OCI-LY1 (cell line): ENCODE measurements at regions not wholly inside any gene's neighbourhood (a gene's known extent, or its start where the extent isn't known, plus 50 kb on each side); places are given as distances from the start of the nearest gene placed in this dataset.

Experiments
- H2AFZ ChIP-seq: fragments of 200-600 bp; sonication (generic), shearing (Covaris generic); 2 replicates; pipeline ENCODE4 v1.6.0; 2014; ENCODE audit warnings: antibody characterized with exemption, mild to moderate bottlenecking, low read length
- H3F3A ChIP-seq: fragments of 200-600 bp; sonication (generic), shearing (Covaris generic); 2 replicates; pipeline ENCODE4 v1.6.0; 2014; ENCODE audit warnings: mild to moderate bottlenecking, antibody characterized with exemption, low read length, moderate library complexity; ENCODE audit not compliant: insufficient read depth
- H3K27ac ChIP-seq: fragments of 200-600 bp; sonication (generic); 2 replicates; pipeline ENCODE4 v1.5.1; 2014; ENCODE audit warnings: low read length, mixed run types, mild to moderate bottlenecking, low read depth; ENCODE audit not compliant: poor library complexity, severe bottlenecking
- H3K27me3 ChIP-seq: fragments of 200-600 bp; sonication (generic); 2 replicates; pipeline ENCODE4 v1.6.0; 2014; ENCODE audit warnings: antibody characterized with exemption, mild to moderate bottlenecking, low read length, moderate library complexity; ENCODE audit not compliant: insufficient read depth
- H3K36me3 ChIP-seq: fragments of 200-600 bp; sonication (generic); 2 replicates; pipeline ENCODE4 v1.6.1; 2014; ENCODE audit warnings: mild to moderate bottlenecking, antibody characterized with exemption, low read length, moderate library complexity, mixed read lengths; ENCODE audit not compliant: insufficient read depth
- H3K4me1 ChIP-seq: fragments of 200-600 bp; sonication (generic); 2 replicates; pipeline ENCODE4 v1.5.1; 2014; ENCODE audit warnings: mild to moderate bottlenecking, low read length, moderate library complexity; ENCODE audit not compliant: insufficient read depth, severe bottlenecking
- H3K4me2 ChIP-seq: fragments of 200-600 bp; sonication (generic), shearing (Covaris generic); 2 replicates; pipeline ENCODE4 v1.6.1; 2014; ENCODE audit warnings: low read length
- H3K4me3 ChIP-seq: fragments of 200-600 bp; sonication (generic); 2 replicates; pipeline ENCODE4 v1.5.1; 2014; ENCODE audit warnings: low read length, low read depth, mild to moderate bottlenecking, mixed read lengths; ENCODE audit not compliant: poor library complexity, severe bottlenecking
- H3K79me2 ChIP-seq: fragments of 200-600 bp; shearing (Covaris generic); 2 replicates; pipeline ENCODE4 v1.6.1; 2016; ENCODE audit warnings: mixed run types, low read length, mixed read lengths; ENCODE audit not compliant: insufficient read depth
- H3K9ac ChIP-seq: fragments of 200-600 bp; sonication (generic), shearing (Covaris generic); 2 replicates; pipeline ENCODE4 v1.6.1; 2014; ENCODE audit warnings: mild to moderate bottlenecking, low read length, mixed read lengths
- H3K9me2 ChIP-seq: fragments of 200-600 bp; sonication (generic), shearing (Covaris generic); 2 replicates; pipeline ENCODE4 v1.6.1; 2014; ENCODE audit warnings: low read depth, mild to moderate bottlenecking, low read length, mixed read lengths
- H3K9me3 ChIP-seq: fragments of 200-600 bp; shearing (Covaris generic); 2 replicates; pipeline ENCODE4 v1.6.1; 2014; ENCODE audit warnings: low read length, mixed read lengths
- H4K20me1 ChIP-seq: fragments of 200-600 bp; sonication (generic), shearing (Covaris generic); 2 replicates; pipeline ENCODE4 v1.6.0; 2016; ENCODE audit warnings: mild to moderate bottlenecking, low read length; ENCODE audit not compliant: insufficient read depth
- CTCF ChIP-seq: fragments of 200-600 bp; sonication (generic), shearing (Covaris generic); IDR thresholded peaks from 2 replicates; pipeline ENCODE4 v1.5.1; 2017; ENCODE audit warnings: mild to moderate bottlenecking, antibody characterized with exemption, low read length, moderate library complexity, mixed read lengths
- EZH2 ChIP-seq: fragments of 200-600 bp; sonication (generic), shearing (Covaris generic); IDR thresholded peaks from 2 replicates; pipeline ENCODE4 v1.8.0; 2017; ENCODE audit warnings: borderline replicate concordance, mixed run types, mild to moderate bottlenecking, antibody characterized with exemption, low read length, moderate library complexity, mixed read lengths

DNA sequence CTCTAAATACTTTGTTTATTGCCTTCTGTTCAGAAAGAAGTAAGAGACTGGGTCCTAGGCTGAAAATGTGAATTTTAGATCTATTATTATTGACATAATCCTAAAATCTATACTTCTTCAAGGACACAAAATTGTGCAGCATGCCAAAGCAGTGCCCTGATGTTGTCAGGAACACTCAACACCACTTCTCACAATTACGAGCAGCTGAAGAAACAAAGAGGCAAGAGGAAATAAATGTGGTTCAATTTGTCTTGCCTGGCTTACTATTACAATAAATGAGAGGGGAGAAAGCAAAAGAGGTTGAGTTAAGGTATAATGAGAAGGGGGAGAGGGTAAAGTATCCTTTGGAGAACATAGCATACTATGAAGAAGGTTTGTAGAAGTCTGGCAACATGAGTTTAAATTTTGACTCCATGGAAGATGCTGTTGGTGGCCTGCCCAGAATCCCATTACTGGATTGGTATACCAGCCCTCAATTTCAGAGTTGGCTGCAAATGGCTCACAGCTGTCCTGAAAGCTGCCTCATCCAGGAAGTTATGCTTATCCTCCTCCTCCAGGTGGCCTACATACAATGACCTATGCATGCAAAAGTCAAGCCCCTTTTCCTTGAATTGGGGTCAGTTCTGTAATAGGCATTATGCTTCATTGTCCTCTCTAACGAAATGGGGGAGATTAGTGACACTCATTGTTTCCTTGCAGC, 274.6 kb upstream of the SMIM30 start:
- no peak overlapping the region for H3K9ac ChIP-seq
- no peaks in the 10 kb centered on the region for H4K20me1 ChIP-seq
- no peak overlapping the region for H3K27ac ChIP-seq
- no peak overlapping the region for H3K4me2 ChIP-seq
- no peaks in the 10 kb centered on the region for H3K36me3 ChIP-seq
- no peaks in the 10 kb centered on the region for H3K27me3 ChIP-seq
- TF ChIP-seq CTCF = no peak
- TF ChIP-seq EZH2 = no peak
- no peak overlapping the region for H3K4me3 ChIP-seq
- H3F3A ChIP-seq = no peaks in the 10 kb centered on the region
- H3K4me1 ChIP-seq = no peaks in the 10 kb centered on the region
- no peaks in the 10 kb centered on the region for H3K79me2 ChIP-seq
- no peak overlapping the region for H2AFZ ChIP-seq
- H3K9me2 ChIP-seq = no peaks in the 10 kb centered on the region
- H3K9me3 ChIP-seq = no peaks in the 10 kb centered on the region

GRCh38 chr7:113392421-113392820, 274.1 kb upstream of the SMIM30 start:
- Histone ChIP-seq H3K9ac (no peak overlapping the region), H3K27ac (no peak overlapping the region), H3K4me2 (no peak overlapping the region), H3K79me2 (no peaks in the 10 kb centered on the region), H3K27me3 (no peaks in the 10 kb centered on the region), H3K4me3 (no peak overlapping the region), H3K4me1 (no peaks in the 10 kb centered on the region), H3F3A (no peaks in the 10 kb centered on the region), H3K36me3 (no peaks in the 10 kb centered on the region), H4K20me1 (no peaks in the 10 kb centered on the region), H2AFZ (no peak overlapping the region), H3K9me3 (no peaks in the 10 kb centered on the region), H3K9me2 (no peaks in the 10 kb centered on the region)
- TF ChIP-seq EZH2 = no peak
- no peak for TF ChIP-seq CTCF

DNA sequence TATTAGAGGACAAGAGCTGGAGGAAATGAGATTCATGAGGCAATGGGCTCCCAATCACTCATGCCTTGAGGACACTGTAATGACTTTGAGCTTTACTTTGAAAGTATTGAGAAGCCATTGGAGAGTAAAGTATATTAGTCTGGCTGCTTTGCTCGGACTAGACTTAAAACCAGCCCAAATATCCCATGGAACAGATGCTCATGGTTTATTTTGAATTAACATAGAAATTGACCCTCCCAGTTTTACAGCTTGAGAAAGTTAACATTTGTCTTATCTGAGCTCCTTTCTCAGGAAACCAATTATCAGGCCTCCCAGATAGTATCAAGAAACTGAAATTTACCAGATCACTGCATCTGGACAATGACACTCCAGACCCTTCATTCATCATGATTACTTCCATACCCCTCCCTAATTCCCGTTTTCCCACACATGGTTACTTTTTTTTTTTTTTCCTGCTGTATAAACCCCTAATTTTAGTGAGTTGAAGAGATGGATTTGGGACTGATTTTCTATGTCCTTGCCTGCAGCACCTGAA, 270.8 kb upstream of the SMIM30 start:
- no peak overlapping the region for H2AFZ ChIP-seq
- no peak overlapping the region for H3K9ac ChIP-seq
- H3K9me3 ChIP-seq = no peaks in the 10 kb centered on the region
- H3K27me3 ChIP-seq = no peaks in the 10 kb centered on the region
- no peaks in the 10 kb centered on the region for H3K79me2 ChIP-seq
- no peak overlapping the region for H3K4me3 ChIP-seq
- no peaks in the 10 kb centered on the region for H3F3A ChIP-seq
- H3K4me2 ChIP-seq = no peak overlapping the region
- TF ChIP-seq CTCF (no peak), EZH2 (no peak)
- H3K27ac ChIP-seq = no peak overlapping the region
- H3K4me1 ChIP-seq = no peaks in the 10 kb centered on the region
- H3K36me3 ChIP-seq = no peaks in the 10 kb centered on the region
- no peaks in the 10 kb centered on the region for H3K9me2 ChIP-seq
- no peaks in the 10 kb centered on the region for H4K20me1 ChIP-seq
